ENCODE measurements at regions not wholly inside any gene's neighbourhood (a gene's known extent, or its start where the extent isn't known, plus 50 kb on each side); places are given as distances from the start of the nearest gene placed in this dataset.

GRCh38 chr3:87121856-87122255, 105.3 kb upstream of the CHMP2B start:
- no peaks in the 10 kb centered on the region for H4K20me1 ChIP-seq (ENCODE audit: insufficient read depth, low read length)
- no peak for DNase-seq (ENCODE audit: low spot score)
- ChIA-PET CTCF (ENCODE audit: low intra/inter-chr PET ratio, low total read pairs) (no interaction called here), POLR2A (no interaction called here)
- no peak overlapping the region for H3K4me3 ChIP-seq (replicated peaks in 1 of 3; ENCODE audit: insufficient read depth in 1 of 3, low read depth in 2 of 3, low read length in 3 of 3)
- no peaks in the 10 kb centered on the region for H3K9me3 ChIP-seq (ENCODE audit: low read length)
- FAIRE-seq, result no peak
- H3K4me1 ChIP-seq (ENCODE audit: insufficient read depth, low read length), result no peaks in the 10 kb centered on the region
- no peak overlapping the region for H3K27ac ChIP-seq (ENCODE audit: extremely low read length, insufficient read depth, low read length)
- BruUV-seq (replicated peaks), result no TSS peak
- 0% methylated on average over 2 of the region's 2 CpGs for WGBS (ENCODE audit: low lambda C conversion rate)
- in situ Hi-C loops (cut with HindIII; ENCODE audit: extremely low pct_ligation_motif_present, low pct_unique_long_range_greater_than_20kb), result no loop called here
- no peaks in the 10 kb centered on the region for H3K36me3 ChIP-seq (replicated peaks in 1 of 2; ENCODE audit: control insufficient read depth in 1 of 2, insufficient read depth in 2 of 2, low read length in 2 of 2)
- no peak overlapping the region for H3K4me2 ChIP-seq (ENCODE audit: low read depth, low read length)
- no peaks in the 10 kb centered on the region for H3K79me2 ChIP-seq (ENCODE audit: insufficient read depth, low read length)
- TF ChIP-seq KLF6 (CRISPR knock-in tag; IDR thresholded peaks at IDR 0.05), result no peak
- no peak for TF ChIP-seq ZNF431 (CRISPR knock-in tag; IDR thresholded peaks at IDR 0.05; ENCODE audit: borderline replicate concordance, low read depth)
- no peak for TF ChIP-seq RBM39 (IDR thresholded peaks at IDR 0.05; ENCODE audit: low read depth, low read length, poor library complexity, severe bottlenecking)
- no peak for TF ChIP-seq ZBTB42 (CRISPR knock-in tag; IDR thresholded peaks at IDR 0.05)
- TF ChIP-seq SRSF4 (IDR thresholded peaks at IDR 0.05; ENCODE audit: low read depth, low read length, poor library complexity, severe bottlenecking), result no peak
- TF ChIP-seq ZNF687 (CRISPR knock-in tag; IDR thresholded peaks at IDR 0.05), result no peak
- TF ChIP-seq ZNF644 (CRISPR knock-in tag; IDR thresholded peaks at IDR 0.05; ENCODE audit: low read depth), result no peak
- ATAC-seq, result no peak
- no peak overlapping the region for H3K9ac ChIP-seq (ENCODE audit: insufficient read depth, low read depth, low read length)
- H3K27me3 ChIP-seq (ENCODE audit: control insufficient read depth in 1 of 2, insufficient read depth in 2 of 2, low read length in 2 of 2), result no peaks in the 10 kb centered on the region
- no peak overlapping the region for H2AFZ ChIP-seq (ENCODE audit: low read length)
- intact Hi-C loops (cut with micrococcal nuclease; ENCODE audit: unreplicated experiment), result no loop called here
